Lower lobe of right lung (tissue), 2 donors: ENCODE measurements at regions not wholly inside any gene's neighbourhood (a gene's known extent, or its start where the extent isn't known, plus 50 kb on each side); places are given as distances from the start of the nearest gene placed in this dataset.

Experiments used
- ATAC-seq, 2 donors: fragments of 200-7000 bp; cut with Tn5 transposase; one replicate each; pipeline ENCODE4 v1.9.1; 2020 to 2022; ENCODE audit warnings: mild to moderate bottlenecking in 2 of 2, moderate library complexity in 2 of 2
- DNase-seq: peaks from one replicate; pipeline ENCODE4 v3.0.0-alpha.2; 2020
- H3K27ac ChIP-seq: fragments of 200-600 bp; one replicate; pipeline ENCODE4 v1.8.0; 2022
- H3K27me3 ChIP-seq: fragments of 200-600 bp; one replicate; pipeline ENCODE4 v1.8.0; 2022; ENCODE audit warnings: low read depth
- H3K36me3 ChIP-seq: fragments of 200-600 bp; one replicate; pipeline ENCODE4 v1.8.0; 2022; ENCODE audit warnings: mild to moderate bottlenecking
- H3K4me1 ChIP-seq: fragments of 200-600 bp; one replicate; pipeline ENCODE4 v1.8.0; 2022
- H3K4me3 ChIP-seq: fragments of 200-600 bp; one replicate; pipeline ENCODE4 v1.8.0; 2022; ENCODE audit warnings: mild to moderate bottlenecking
- H3K9me3 ChIP-seq: fragments of 200-600 bp; one replicate; pipeline ENCODE4 v1.8.0; 2022
- intact Hi-C: fragments of 100-400 bp; cut with DNase I; formaldehyde crosslinking; loops from one replicate; pipeline ENCODE4 v1.11.0; 2022
- TF ChIP-seq, protein P1 (sequence below): fragments of 200-600 bp; IDR thresholded peaks from one replicate; pipeline ENCODE4 v1.8.0; 2022; ENCODE audit warnings: antibody characterized with exemption, mild to moderate bottlenecking
- donor health status: DM: no; HTN: yes; CAD: no; lungs with severe emphysema.

GRCh38 chr5:154133591-154133990 lies 56.9 kb upstream of the GALNT10 start:
- intact Hi-C loops: no loop called here
- no peak for DNase-seq

GRCh38 chr5:154134499-154134898 lies 56.0 kb upstream of the GALNT10 start:
- intact Hi-C loops: no loop called here
- Histone ChIP-seq H3K4me3 (no peak overlapping the region), H3K27ac (no peak overlapping the region), H3K36me3 (no peaks in the 10 kb centered on the region), H3K27me3 (no peaks in the 10 kb centered on the region), H3K9me3 (no peaks in the 10 kb centered on the region), H3K4me1 (no peaks in the 10 kb centered on the region)
- TF ChIP-seq, protein P1, sequence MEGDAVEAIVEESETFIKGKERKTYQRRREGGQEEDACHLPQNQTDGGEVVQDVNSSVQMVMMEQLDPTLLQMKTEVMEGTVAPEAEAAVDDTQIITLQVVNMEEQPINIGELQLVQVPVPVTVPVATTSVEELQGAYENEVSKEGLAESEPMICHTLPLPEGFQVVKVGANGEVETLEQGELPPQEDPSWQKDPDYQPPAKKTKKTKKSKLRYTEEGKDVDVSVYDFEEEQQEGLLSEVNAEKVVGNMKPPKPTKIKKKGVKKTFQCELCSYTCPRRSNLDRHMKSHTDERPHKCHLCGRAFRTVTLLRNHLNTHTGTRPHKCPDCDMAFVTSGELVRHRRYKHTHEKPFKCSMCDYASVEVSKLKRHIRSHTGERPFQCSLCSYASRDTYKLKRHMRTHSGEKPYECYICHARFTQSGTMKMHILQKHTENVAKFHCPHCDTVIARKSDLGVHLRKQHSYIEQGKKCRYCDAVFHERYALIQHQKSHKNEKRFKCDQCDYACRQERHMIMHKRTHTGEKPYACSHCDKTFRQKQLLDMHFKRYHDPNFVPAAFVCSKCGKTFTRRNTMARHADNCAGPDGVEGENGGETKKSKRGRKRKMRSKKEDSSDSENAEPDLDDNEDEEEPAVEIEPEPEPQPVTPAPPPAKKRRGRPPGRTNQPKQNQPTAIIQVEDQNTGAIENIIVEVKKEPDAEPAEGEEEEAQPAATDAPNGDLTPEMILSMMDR: no peak
- DNase-seq (no peak), ATAC-seq (no peak)

More at GRCh38 chr5:154133591-154133990, 56.9 kb upstream of the GALNT10 start:
- no peak for ATAC-seq
- H3K36me3 ChIP-seq: no peaks in the 10 kb centered on the region
- no peak overlapping the region for H3K4me3 ChIP-seq
- H3K27ac ChIP-seq: no peak overlapping the region
- H3K27me3 ChIP-seq: no peaks in the 10 kb centered on the region
- no peaks in the 10 kb centered on the region for H3K9me3 ChIP-seq
- H3K4me1 ChIP-seq: no peaks in the 10 kb centered on the region
- TF ChIP-seq, protein P1: no peak

DNA sequence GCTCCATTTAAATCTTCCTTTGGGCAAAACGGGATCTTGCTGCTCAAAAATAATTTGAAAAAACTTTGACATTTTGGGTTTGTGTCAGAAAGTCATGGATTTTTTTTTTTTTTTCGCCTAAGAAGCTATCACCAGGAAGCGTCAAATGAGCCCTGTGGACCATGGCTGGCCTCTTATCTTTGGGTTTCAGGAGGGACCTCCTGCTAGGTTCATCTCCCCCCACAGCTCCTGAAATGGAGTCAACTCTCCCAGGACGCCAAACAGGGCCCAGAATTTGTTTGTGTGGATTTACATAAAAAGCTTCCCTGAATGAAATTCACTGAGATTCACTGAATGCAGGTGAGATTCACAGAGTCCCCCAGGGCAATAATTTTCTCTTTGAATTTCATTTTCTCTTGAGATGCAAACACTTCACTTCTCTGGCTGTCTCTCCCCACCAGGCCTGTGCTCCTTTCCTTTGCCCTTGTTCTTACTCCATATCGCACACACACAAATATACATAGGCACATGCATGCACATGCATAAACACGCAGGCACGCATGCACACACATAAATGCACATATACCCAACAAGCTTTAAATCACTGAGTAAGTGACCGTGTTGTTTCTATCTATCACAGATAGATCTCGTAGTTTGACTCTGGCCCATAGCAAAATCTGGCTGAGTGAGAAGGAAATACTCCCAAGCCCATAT lies 55.3 kb upstream of the GALNT10 start:
- H3K27ac ChIP-seq: no peak overlapping the region
- TF ChIP-seq, protein P1: no peak
- intact Hi-C loops: no loop called here
- no peak overlapping the region for H3K4me3 ChIP-seq
- H3K27me3 ChIP-seq: no peaks in the 10 kb centered on the region
- DNase-seq (no peak), ATAC-seq (no peak)
- H3K9me3 ChIP-seq: no peaks in the 10 kb centered on the region
- H3K4me1 ChIP-seq: no peaks in the 10 kb centered on the region
- no peaks in the 10 kb centered on the region for H3K36me3 ChIP-seq

- intact Hi-C loops: no loop called here
- DNase-seq (no peak), ATAC-seq (no peak)
- Histone ChIP-seq H3K4me3 (no peak overlapping the region), H3K27me3 (no peaks in the 10 kb centered on the region), H3K9me3 (no peaks in the 10 kb centered on the region), H3K36me3 (no peaks in the 10 kb centered on the region), H3K4me1 (no peaks in the 10 kb centered on the region), H3K27ac (no peak overlapping the region)
- TF ChIP-seq, protein P1: no peak
Observed at GRCh38 chr5:154136141-154136540, 54.4 kb upstream of the GALNT10 start.

GRCh38 chr5:154138701-154139100 lies 51.8 kb upstream of the GALNT10 start:
- Histone ChIP-seq H3K9me3 (no peaks in the 10 kb centered on the region), H3K36me3 (no peaks in the 10 kb centered on the region), H3K4me3 (no peak overlapping the region), H3K27ac (no peak overlapping the region), H3K27me3 (no peaks in the 10 kb centered on the region), H3K4me1 (no peaks in the 10 kb centered on the region)
- ATAC-seq: no peak
- no peak for DNase-seq
- intact Hi-C loops: no loop called here
- TF ChIP-seq, protein P1: no peak
